GM18498 (cell line): ENCODE measurements at regions not wholly inside any gene's neighbourhood (a gene's known extent, or its start where the extent isn't known, plus 50 kb on each side); places are given as distances from the start of the nearest gene placed in this dataset.

Experiments used
- ATAC-seq: cut with Tn5 transposase; IDR thresholded peaks from one replicate; pipeline ENCODE4 v1.9.1; 2021; ENCODE audit warnings: mild to moderate bottlenecking, moderate library complexity; ENCODE audit not compliant: unreplicated experiment

DNA sequence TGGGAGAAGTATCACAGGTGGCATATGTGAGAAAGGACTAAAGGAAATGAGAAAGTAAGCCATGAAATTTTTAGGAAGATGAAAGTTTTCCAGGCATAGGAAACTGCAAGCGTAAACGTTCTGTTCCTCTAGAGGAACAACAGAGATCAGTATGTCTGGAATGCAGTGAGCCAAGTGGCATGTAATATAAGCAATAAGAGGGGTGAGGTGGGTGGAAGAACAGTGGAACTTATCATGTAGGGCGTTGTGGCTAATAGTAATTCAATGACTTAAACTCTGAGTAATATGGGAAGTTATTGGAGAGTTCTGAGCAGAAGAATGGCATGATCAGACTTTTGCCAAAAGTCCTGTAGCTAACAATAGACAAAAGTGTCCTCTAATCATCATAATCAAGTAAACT lies 902.9 kb downstream of the EPHA3 start:
- no peak for ATAC-seq

DNA sequence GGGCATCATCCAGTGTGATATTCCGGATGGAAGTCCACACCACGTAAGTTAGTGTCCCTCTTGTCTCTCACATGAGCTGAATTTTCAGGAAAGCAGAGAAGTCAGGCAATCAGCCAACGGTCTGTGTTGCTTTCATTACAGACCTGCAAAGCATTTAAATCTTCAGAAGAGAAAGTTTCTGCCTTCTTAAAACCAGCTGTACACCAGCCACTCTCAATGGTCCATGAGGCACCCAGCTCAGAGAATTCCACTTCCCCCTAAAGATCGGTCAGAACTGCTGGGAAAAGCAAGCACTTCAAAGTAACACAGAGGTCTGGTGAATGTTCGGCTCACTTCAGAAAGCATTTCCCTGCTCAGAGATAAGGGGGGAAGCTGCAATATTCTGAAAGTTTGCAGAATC lies 903.7 kb downstream of the EPHA3 start:
- no peak for ATAC-seq

DNA sequence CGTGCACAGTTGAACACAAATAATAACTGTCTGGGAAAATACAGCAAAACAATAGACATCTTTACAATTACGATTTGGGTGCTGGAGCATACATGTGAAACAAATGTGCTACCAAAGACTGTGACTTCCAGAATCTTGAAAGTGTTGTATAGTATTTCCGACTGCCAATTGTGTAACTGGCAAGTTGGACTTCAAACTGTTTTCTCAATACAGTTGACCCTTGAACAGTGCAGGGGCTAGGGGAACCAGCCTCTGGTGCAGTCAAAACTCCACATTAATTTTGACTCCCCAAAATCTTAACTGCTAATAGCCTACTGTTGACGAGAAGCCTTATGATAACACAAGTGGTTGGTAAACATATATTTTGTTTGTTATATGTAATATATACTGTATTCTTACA lies 904.2 kb downstream of the EPHA3 start:
- no peak for ATAC-seq

DNA sequence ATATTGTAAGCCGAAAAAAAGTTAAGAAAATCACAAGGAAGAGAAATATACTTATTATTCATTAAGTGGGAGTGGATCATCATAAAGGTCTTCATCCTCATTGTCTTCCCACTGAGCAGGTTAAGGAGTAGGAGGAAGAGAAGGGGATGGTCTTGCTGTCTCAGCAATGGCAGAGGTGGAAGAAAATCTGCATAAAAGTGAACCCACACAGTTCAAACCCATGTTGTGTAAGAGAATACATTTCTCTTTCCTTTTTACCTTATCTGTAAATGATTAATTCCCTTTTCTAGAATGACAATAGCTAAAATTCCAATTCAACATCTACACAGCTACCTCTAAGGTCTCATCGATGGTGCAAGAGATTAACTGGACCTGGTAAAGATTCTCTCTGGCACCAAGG lies 904.6 kb downstream of the EPHA3 start:
- no peak for ATAC-seq

DNA sequence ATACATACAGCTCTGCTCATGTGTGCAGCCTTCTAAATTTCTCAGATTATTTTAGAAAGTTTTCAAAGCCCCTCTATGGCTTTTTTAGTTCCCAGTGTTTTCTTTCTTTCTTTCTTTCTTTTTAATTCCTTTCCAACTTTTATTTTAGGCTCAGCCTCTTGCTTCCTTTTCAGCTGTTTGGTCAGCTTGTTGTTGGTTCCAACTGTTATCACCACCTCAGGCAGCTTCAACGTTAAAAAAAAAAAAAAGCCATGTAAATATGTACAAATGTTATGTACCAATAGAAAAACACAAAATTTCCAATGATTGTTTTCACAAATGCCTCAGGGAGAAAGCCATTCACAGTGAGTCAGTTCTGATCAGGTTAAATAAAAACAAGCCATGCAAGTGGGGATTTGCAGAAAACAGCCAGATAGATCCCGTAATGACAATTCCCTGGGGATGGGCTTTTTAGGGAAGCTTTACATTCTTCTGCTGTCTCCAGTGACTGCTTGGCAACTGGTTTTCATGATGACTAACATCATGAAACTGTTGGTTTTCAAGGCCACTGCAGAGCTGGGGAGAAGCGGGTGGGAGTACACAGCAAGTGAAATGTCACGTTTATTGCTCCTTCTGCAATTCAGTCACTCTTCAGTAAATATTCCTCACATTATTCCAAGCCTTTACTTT lies 908.4 kb downstream of the EPHA3 start:
- no peak for ATAC-seq

DNA sequence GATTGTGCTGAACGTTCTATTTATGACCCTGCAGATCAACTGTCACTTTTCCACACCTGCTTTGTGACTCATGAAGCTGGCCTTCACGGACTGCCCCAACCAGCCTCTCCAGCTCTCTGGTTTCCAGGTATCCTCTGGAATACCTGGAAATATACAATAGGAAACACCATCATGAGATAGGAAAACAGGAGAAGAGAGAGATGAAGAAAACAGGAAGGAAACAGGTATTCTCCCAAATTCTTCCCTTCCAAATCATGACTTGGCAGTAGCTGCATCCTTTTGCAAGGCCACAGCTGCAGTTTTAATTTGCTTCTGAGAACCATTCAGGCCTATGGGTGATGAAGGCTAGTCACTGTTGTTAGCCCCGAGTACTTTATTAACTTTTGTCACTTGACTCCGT lies 909.1 kb downstream of the EPHA3 start:
- no peak for ATAC-seq

DNA sequence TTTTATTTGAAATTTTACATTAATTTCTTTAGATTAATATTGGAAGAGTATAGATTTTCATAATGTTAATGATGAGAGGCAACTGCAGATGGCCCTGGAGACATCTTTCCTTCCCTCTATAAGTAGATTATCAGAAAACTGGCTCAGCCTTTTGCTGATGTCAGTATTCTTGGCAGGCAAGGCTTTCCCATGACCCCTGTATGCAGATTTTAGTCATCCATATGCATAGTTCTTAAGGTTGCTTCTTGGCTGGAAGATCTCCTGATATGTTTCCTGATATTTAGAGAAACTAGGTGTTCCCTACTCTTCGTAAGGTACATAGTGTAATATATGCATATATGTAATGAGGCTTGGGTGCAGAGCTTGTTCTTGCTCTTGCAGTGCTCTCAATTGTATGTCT lies 911.4 kb downstream of the EPHA3 start:
- ATAC-seq = no peak

DNA sequence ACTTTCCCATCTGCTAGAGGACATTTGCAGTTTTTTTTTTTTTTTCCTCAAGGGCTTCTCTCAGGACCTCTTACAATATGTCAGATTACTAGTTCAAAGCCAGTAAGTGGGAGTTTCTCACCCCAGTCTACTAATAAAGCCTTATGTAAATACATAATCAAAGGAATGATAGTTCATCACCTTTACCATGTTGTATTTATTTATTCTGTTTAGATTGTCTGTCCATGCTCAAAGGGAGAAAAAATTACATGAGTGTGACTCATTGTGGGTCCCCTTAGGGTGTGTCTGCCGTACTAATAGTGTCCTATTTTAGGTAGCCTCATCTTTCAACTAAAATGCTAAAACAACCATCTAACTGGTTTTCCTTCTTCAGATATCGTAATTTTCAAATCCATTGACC lies 917.6 kb downstream of the EPHA3 start:
- ATAC-seq = no peak

DNA sequence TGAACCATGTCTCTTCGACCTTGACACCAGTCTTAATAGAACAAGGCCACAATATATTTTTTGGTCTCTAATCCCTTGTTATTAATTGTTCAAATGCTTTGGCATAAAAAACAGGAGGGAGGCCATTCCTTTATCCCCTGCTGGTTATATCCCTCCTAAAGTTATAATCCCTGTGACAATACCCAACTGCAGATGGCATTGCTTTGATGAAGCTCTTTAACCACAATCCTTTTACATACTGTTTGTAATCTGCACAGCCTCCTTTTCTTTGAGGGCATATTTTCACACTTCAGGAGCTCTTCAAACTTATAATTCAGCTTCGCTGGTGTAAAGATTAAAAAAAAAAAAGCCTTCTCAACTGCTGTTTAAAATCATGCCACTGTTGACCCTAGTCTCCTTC lies 919.0 kb downstream of the EPHA3 start:
- no peak for ATAC-seq

DNA sequence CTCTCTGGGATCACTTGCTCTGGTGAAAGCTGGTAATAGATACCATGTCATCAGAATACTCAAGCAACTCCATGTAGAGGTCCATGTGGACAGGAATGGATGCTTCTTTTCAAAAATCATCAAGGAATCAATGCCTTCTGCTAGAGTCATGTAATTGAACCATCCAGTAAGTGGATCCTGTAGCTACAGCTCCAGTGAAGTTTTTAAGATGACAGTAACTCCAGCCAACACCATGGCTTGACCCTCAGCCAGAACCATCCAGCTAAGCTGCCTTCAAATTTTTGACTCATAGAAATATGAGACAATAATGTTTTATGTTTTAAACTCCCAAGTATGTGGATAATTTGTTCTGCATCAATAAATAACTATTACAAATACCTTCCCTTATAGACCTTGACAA lies 923.7 kb downstream of the EPHA3 start:
- ATAC-seq = no peak

DNA sequence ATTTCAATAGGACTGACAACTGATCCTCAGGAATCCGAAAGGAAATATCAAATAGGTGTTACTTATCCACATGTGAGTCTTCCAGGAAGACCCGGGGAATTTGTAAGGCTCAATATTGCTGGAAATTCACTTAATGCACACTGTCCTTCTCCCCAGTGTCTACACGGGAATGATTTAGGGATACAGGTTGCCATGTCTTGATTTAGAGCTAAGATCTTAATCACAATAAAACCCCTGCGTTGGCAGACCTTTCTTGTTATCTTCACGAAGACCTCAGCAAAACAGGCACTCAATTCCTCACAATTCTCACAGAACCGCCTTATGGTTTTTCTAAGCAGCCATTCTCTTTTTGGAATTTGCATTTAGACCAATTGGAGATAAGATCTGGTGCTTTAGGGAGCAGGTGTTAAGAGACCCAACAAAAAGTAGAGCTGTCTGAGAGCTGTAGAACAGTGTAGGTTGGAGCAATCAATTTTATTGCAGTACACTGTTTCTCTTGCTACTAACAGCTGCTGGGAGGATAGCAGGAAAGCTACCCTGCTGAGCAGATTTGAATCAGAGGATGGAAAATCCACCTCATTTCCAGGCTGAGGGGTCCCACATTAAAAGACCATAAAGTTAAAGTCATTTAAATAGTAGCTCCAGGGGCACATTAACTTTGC lies 925.7 kb downstream of the EPHA3 start:
- ATAC-seq = no peak

DNA sequence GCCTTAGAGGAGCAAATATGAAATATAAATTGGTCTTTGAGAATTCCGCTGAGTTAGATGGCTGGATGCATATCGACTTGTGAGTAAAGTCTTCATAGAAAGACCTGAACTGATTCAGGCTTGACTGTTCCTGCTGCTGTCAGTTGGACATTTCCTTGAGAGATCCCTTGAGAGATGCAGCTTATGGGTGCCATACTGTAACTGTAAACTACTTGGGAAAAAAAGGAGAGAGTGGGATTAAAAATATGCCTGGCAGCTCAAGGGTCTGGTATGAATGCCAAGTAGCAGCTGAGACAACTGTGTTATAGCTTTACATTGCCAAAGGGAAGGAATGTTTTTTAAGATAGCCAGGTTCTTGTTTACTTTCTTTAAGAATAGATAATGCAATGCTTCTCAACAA lies 926.6 kb downstream of the EPHA3 start:
- no peak for ATAC-seq

DNA sequence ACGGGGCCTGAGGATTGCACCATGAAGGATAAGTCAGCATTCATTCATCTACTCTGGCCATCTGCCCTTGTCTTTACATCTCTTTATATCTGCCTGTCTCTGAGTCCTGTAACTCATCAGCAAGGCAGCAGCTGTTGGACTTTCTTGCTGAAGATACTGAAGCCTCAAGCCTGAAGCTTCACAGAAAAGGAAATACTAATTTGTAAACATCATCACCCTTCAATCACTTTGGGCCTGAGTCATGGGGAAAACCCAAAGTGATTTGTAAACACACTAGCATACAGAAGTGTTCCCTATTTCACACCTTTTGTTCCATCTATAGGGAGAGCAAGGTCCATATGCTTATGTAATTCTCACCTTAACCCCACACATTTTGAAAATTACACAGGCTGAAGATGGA lies 928.2 kb downstream of the EPHA3 start:
- no peak for ATAC-seq

DNA sequence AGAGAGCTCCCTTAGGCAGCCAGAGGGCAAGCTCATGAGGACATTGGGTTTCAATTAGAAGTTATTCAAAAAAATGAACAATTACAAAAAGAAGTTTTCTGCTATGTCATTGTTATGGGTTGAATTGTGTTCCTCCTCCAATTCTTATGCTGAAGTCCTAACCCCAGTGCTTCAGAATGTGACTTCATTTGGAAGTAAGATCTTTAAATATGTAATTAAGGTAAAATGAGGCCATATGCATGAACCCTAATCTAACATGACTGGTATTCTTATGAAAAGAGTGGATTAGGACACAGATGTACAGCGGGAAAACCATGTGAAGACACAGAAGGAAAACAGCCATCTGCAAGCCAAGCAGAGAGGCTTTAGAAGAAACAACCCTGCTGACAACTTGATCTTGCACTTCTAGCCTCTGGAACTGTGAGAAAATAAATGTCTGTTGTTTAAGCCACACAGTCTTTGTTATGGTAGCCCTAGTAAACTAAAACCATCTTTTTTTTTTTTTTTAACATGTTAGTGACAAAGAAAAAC lies 929.6 kb downstream of the EPHA3 start:
- no peak for ATAC-seq

DNA sequence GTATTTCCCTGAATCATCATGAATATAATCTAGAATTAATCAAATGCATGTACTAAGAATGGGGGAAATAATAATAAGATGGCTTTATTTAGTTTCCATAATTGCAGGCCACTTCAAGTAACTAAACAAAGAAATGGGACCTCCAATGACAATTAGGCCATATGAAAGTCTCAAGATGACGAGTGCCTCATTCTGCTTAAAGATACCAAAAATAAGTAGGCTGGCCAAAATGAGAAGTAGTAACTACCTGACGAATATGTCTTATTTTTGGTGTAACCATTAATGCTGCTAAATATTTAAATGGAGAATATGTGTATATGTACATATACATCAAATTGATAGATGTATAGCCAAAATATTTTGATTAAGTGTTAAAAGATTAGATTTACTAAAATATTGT lies 932.6 kb downstream of the EPHA3 start:
- ATAC-seq = no peak

DNA sequence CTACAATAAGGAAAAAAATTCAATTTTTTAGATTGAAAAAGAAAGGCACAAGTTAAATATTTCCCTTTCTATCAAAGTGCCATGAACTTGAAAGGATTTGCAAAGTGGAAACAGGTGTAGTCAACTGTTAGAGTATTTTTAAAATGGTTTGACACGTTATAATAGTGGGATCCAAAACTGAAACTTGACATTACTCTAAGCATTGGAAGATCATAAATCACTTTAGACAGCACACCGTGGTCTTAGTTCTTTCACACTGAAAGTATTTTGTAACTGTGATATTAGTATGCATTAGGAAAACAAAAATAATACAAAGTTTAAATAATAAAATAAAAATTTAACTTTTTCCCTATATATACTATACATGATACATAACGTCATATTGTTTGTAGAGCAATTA lies 933.1 kb downstream of the EPHA3 start:
- no peak for ATAC-seq

DNA sequence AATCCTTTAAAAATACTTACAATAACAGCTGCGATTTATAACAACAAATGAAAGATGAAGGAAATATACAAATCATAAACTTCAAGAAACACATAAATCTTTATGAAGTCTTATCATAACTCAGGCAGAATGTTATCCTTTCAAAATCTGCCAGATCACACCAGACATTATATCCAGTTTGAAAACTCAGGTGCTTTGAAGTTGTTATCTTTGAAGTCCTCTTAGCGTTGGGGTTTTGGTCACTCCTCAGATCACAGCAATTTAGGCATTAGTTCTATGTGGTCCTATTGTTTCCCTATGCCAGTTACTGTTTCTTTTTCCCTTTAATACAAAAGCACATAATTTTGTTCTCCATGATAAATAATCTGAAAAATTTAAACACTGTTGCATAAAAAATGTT lies 934.6 kb downstream of the EPHA3 start:
- no peak for ATAC-seq

DNA sequence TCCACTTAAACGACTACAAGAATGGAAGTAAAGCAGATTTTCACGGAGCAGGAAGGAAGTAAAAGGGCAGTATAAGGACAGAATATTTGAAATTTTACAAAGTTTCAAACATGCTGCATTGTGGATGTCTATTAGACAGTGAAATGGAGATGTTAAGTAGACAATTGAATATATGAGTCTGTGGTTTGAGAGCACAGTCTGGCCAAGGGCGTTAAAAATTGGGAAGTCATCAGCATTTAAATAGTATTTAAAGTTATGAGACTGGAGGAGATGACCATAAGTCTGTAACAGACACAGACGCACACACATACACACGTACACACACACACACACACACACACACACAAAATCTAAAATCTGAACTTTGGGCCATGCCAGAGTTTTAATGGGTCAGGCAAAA lies 935.9 kb downstream of the EPHA3 start:
- ATAC-seq = no peak

DNA sequence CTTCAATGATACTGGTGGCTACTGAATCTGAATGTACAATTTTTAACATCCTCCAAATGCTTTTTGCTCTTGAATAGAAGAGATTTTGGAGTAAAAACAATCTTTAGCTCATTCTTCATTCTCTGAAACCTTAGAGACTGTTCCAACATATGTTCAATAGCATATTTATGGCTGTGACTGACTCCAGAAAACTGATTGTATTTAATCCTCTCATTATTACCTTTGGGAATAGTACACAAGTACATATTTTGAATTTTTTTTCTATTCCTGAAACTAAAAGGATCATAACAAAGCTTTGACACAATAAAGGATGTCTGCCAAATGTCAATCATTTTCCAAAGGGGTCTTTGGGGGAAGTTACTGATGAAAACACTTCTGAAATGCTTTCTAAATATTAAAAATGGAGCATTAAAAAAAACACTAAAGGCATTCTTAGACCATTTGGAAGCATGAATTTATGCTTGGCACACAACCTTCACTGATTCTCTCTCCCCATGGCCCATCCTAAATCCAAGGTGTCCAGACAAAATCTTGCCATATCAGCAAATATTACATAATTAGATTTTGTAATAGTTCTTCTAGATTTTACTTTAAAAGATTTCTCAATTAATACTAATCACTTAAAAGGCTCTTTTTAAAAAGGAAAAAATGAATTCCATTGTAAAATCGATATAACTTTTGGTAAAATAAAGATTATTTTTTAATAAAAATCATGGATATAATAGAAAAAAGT lies 936.8 kb downstream of the EPHA3 start:
- ATAC-seq = no peak

DNA sequence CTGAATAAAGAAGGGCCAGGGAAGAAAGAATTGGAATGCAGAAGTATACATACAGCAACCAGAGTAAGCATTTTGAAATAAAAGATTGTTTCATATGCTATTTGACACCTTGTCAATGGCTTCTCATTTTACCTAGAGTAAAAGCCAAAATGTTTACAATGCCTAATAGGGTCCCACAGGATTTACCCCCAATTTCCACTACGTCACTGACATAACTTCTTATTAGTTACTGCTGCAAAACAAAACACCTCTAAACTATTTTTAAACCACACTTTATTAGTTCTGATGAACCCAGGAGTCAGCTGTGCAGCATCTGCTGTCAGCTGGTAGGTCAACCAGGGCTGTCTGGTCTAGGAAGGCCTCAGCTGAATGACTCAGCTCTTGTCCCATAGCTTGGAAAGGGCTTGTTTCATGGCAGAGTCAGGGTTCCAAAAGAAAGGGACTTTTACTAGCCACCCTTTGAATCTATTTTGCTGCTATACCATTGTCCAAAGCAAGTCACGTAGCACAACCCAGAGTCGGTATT lies 945.1 kb downstream of the EPHA3 start:
- ATAC-seq = no peak

DNA sequence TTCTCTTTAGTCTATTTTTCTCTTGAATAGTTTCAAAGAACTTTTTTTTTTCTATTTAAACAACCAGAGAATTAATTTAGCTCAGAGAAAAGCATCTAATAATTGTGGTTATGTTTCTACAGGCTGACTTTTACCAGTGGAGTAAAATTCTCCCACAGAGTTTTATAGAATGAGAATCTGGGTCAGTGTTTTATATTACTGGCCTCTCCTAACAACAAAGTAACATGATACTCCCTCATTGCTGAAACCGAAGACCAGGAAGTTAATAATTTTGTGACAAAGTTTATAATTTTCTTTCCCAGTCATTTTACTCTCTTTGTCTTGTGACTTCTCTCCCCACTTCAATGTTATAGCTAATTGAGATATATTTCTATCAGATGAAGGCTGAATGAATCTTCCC lies 946.9 kb downstream of the EPHA3 start:
- ATAC-seq = no peak

DNA sequence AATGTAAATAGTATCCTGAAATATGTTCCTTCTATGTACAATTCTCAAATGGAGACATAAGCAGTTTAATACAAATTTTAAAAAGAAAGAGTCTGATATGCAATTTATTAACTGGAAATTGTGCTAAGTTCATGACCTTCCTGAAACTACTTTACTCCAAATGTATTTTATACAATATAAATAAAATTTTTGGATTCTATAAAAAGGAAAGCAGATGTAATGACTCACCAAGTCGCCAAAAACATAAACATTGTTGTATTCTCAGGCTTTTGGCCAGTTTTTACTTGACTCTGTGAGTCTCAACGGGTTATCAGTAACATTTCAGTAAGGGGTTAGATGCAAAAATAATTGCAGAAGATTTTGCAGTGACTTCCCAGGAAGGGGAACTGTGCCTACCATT lies 948.2 kb downstream of the EPHA3 start:
- no peak for ATAC-seq
